Pancreas (tissue), 10 donors: ENCODE measurements at regions not wholly inside any gene's neighbourhood (a gene's known extent, or its start where the extent isn't known, plus 50 kb on each side); places are given as distances from the start of the nearest gene placed in this dataset.

Experiments
- ATAC-seq, 4 donors: fragments of 200-7000 bp; cut with Tn5 transposase; one replicate each; pipeline versions ENCODE4 v1.8.0 to v1.9.1; 2020; ENCODE audit warnings: mild to moderate bottlenecking in 4 of 4, moderate library complexity in 4 of 4
- DNase-seq, 6 donors: peaks; one replicate each; pipeline ENCODE4 v3.0.0-alpha.2; 2020
- FAIRE-seq: peaks from 2 replicates; lab custom pipeline; 2012; peaks lifted over from hg19 to GRCh38; lab: Jason Lieb, UNC
- H3K27ac ChIP-seq, 4 donors: fragments of 200-600 bp; sonication (generic); 1 replicate in 3 of 4; 2 replicates in 1 of 4; pipeline versions ENCODE4 v1.5.0 to v1.8.0; 2020
- H3K27me3 ChIP-seq, 4 donors: fragments of 200-600 bp; one replicate each; pipeline ENCODE4 v1.8.0; 2021
- H3K36me3 ChIP-seq, 3 donors: fragments of 200-600 bp; sonication (generic) in 1 of 3; one replicate each; pipeline versions ENCODE4 v1.5.0 to v1.8.0; 2020 to 2021
- H3K4me1 ChIP-seq, 3 donors: fragments of 200-600 bp; one replicate each; pipeline ENCODE4 v1.8.0; 2021
- H3K4me3 ChIP-seq, 4 donors: fragments of 200-600 bp; sonication (generic) in 2 of 4; one replicate each; pipeline versions ENCODE4 v1.5.0 to v1.8.0; 2020 to 2021
- H3K9me3 ChIP-seq, 4 donors: fragments of 200-600 bp; one replicate each; pipeline ENCODE4 v1.8.0; 2021
- WGBS, 2 donors: extraction: QIAGEN DNeasy Blood & Tissue Kit; methylation state at CpG; one replicate each; pipeline ENCODE4 v1.1.7; 2013; 5-methylcytosine and 5-hydroxymethylcytosine counted together
- intact Hi-C, 3 donors: fragments of 100-400 bp; cut with DNase I; formaldehyde crosslinking; loops; one replicate each; pipeline versions ENCODE4 v1.11.1 to v1.14.2; 2022
- TF ChIP-seq, protein P1 (sequence below), 4 donors: fragments of 200-600 bp; sonication (generic) in 3 of 4; IDR thresholded peaks; one replicate each; pipeline versions ENCODE4 v1.5.0 to v1.8.0; 2021; ENCODE audit warnings: antibody characterized with exemption in 4 of 4
- donor health status: healthy with polysubstance abuse.
- donor health status: DM: no; HTN: no; CAD: no; lungs with moderate emphysema.
- donor health status: DM: no; HTN: no; CAD: no.
- donor health status: control.
- donor health status: control.
- donor health status: Bipolar disorder and iron deficiency.
- donor health status: DM: yes; HTN: yes; CAD: no.
- donor health status: DM: no; HTN: no; CAD: no.
- donor health status: DM: no; HTN: no; CAD: no.
- donor health status: DM: yes; HTN: yes; CAD: no.

DNA sequence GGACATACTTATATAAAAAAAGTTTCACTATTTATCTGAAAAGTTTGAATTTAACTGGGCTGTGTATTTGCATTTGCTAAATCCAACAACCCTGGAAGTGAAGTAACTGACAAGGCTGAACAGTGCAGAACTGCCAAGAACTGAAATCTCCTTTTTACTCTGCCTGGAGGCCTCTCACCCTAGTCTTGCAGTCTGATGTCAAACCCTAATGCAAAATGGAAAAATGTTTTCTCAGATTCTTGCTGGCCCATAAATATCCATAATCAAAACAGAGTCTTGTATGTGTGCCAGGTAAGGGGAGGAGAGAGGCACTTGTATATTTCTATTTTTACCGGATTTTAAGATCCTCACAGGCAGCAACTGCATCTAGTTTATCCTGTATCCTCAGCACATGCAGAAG, 432.7 kb upstream of the KLF4 start:
- WGBS, 2 donors: 70 to 79% methylated on average over 1 of the region's 1 CpG

DNA sequence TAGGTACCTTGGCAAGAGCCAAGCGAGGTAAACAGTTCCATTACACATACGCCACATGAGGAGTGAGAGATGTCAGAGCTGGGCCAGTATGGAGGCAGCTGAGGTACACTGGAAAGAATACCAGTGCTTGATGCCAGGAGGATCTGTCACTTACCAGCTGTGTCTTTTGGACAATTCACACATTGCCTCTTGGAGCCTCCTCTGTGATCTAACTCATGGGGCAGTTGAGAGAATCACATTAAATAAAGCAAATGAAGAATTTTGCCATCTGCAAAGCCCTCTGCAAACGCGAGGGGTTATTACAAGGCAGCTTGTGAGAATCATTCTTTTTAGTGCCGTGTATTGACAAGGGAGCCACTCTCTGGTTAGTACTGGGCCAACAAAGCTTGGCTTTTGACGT, 429.7 kb upstream of the KLF4 start:
- intact Hi-C loops: no loop called here
- no peak overlapping the region for H3K27ac ChIP-seq
- H3K4me3 ChIP-seq: no peak overlapping the region
- FAIRE-seq (no peak), DNase-seq (no peak), ATAC-seq (no peak)
- H3K36me3 ChIP-seq: no peaks in the 10 kb centered on the region
- H3K9me3 ChIP-seq: no peaks in the 10 kb centered on the region
- 62 to 80% methylated on average over 6 of the region's 6 CpGs for WGBS, 2 donors
- no peaks in the 10 kb centered on the region for H3K27me3 ChIP-seq
- H3K4me1 ChIP-seq: no peaks in the 10 kb centered on the region
- TF ChIP-seq, protein P1, sequence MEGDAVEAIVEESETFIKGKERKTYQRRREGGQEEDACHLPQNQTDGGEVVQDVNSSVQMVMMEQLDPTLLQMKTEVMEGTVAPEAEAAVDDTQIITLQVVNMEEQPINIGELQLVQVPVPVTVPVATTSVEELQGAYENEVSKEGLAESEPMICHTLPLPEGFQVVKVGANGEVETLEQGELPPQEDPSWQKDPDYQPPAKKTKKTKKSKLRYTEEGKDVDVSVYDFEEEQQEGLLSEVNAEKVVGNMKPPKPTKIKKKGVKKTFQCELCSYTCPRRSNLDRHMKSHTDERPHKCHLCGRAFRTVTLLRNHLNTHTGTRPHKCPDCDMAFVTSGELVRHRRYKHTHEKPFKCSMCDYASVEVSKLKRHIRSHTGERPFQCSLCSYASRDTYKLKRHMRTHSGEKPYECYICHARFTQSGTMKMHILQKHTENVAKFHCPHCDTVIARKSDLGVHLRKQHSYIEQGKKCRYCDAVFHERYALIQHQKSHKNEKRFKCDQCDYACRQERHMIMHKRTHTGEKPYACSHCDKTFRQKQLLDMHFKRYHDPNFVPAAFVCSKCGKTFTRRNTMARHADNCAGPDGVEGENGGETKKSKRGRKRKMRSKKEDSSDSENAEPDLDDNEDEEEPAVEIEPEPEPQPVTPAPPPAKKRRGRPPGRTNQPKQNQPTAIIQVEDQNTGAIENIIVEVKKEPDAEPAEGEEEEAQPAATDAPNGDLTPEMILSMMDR (IDR thresholded peaks at IDR 0.05): no peak

More for the DNA sequence above, 432.7 kb upstream of the KLF4 start:
- TF ChIP-seq, protein P1 (IDR thresholded peaks at IDR 0.05): no peak
- no peak overlapping the region for H3K4me3 ChIP-seq
- intact Hi-C loops: no loop called here
- H3K36me3 ChIP-seq: no peaks in the 10 kb centered on the region
- H3K27me3 ChIP-seq: no peaks in the 10 kb centered on the region
- DNase-seq: no peak
- FAIRE-seq: no peak
- no peaks in the 10 kb centered on the region for H3K4me1 ChIP-seq
- no peaks in the 10 kb centered on the region for H3K9me3 ChIP-seq
- no peak for ATAC-seq
- no peak overlapping the region for H3K27ac ChIP-seq

DNA sequence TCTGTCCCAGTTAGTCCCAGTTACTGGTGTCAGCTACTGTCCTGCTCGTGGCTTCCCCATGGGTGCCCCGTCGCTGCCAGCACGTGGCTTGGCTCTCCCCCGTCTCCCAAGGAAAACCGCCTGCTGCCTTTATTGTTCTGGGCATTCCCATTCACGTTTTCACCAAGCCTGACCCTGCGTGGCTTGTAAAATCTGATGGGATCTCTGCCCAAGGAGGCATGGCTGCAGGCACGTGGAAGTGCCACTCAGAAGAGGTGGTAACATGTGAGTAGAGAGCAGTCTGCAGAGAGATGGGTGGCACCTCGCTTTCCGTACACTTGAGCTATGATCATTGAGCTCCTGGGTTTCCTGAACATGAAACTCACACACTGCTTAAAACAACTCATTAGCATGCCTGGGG, 429.2 kb upstream of the KLF4 start:
- WGBS, 2 donors: 57 to 60% methylated on average over 11 of the region's 11 CpGs
- H3K9me3 ChIP-seq: no peaks in the 10 kb centered on the region
- no peak overlapping the region for H3K4me3 ChIP-seq
- intact Hi-C loops: no loop called here
- FAIRE-seq: no peak
- H3K27ac ChIP-seq: no peak overlapping the region
- no peaks in the 10 kb centered on the region for H3K36me3 ChIP-seq
- TF ChIP-seq, protein P1 (IDR thresholded peaks at IDR 0.05): no peak
- no peak for DNase-seq
- ATAC-seq: peak in 1 of 4 donors; percentile 37
- H3K27me3 ChIP-seq: no peaks in the 10 kb centered on the region
- no peaks in the 10 kb centered on the region for H3K4me1 ChIP-seq

DNA sequence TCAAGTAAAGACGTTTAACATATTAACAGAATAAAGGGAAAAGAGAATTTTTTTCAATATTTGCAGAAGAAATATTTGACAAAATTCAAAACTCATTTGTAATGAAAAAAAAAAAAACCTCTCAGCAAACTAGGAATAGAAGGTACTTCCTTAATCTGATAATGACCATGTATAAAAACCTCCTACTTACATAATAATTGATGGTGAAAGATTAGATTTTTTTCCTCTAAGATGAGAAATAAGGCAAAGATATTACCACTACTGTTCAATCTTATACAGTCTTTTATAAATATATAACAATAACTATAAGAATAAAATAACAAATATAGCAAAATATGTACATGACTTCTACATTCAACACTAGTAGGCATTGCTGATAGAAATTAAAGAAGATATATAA, 424.6 kb upstream of the KLF4 start:
- Histone ChIP-seq H3K4me1 (no peaks in the 10 kb centered on the region), H3K27me3 (no peaks in the 10 kb centered on the region), H3K9me3 (no peaks in the 10 kb centered on the region), H3K4me3 (no peak overlapping the region), H3K36me3 (no peaks in the 10 kb centered on the region), H3K27ac (no peak overlapping the region)
- 24 to 49% methylated on average over 1 of the region's 1 CpG for WGBS, 2 donors
- TF ChIP-seq, protein P1 (IDR thresholded peaks at IDR 0.05): no peak
- intact Hi-C loops: no loop called here
- no peak for DNase-seq
- FAIRE-seq: peak; percentile 69
- ATAC-seq: no peak

DNA sequence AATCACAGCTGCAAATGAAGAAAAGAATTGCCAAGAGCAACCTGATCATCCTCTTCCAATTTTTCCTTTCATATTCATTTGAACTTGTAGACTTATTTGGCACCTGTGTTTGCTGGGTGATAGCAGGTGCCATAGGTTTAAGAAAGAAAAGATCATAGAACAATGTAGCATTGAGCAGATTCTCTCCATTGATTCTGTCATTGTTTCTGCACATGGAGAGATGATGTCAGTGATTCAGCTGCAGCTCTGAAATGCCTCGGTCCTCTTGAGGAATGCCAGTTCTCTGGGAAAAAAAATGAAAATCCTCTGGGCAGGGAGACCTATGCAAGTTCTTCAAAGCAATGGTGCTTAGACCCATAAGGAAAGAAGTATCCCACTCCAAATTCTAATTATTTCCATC, 418.1 kb upstream of the KLF4 start:
- Histone ChIP-seq H3K27me3 (no peaks in the 10 kb centered on the region), H3K4me3 (no peak overlapping the region), H3K4me1 (no peaks in the 10 kb centered on the region), H3K9me3 (no peaks in the 10 kb centered on the region), H3K36me3 (no peaks in the 10 kb centered on the region), H3K27ac (no peak overlapping the region)
- 16 to 44% methylated on average over 1 of the region's 1 CpG for WGBS, 2 donors
- DNase-seq (no peak), ATAC-seq (no peak), FAIRE-seq (no peak)
- TF ChIP-seq, protein P1 (IDR thresholded peaks at IDR 0.05): no peak
- intact Hi-C loops: no loop called here
